ENCODE measurements at regions not wholly inside any gene's neighbourhood (a gene's known extent, or its start where the extent isn't known, plus 50 kb on each side); places are given as distances from the start of the nearest gene placed in this dataset.

GRCh38 chr10:52472406-52473146, 158.5 kb downstream of the DKK1 start:
- Mint-ChIP-seq H3K36me3 (ENCODE audit: unreplicated experiment) (no peaks in the 10 kb centered on the region), H3K9me3 (ENCODE audit: unreplicated experiment) (no peaks in the 10 kb centered on the region), H3K27ac (ENCODE audit: unreplicated experiment) (no peak overlapping the region), H3K4me1 (ENCODE audit: low read depth, unreplicated experiment) (no peaks in the 10 kb centered on the region), H3K27me3 (ENCODE audit: unreplicated experiment) (peaks cover 5% of the 10 kb centered on the region), H3K4me3 (ENCODE audit: unreplicated experiment) (no peak overlapping the region)
- TF ChIP-seq CTCF (IDR thresholded peaks at IDR 0.05; ENCODE audit: partially characterized antibody, unreplicated experiment) = no peak
- no peak for DNase-seq

- no peaks in the 10 kb centered on the region for H3K4me1 Mint-ChIP-seq (ENCODE audit: low read depth, unreplicated experiment)
- DNase-seq = no peak
- H3K27me3 Mint-ChIP-seq (ENCODE audit: unreplicated experiment) = no peaks in the 10 kb centered on the region
- no peak for TF ChIP-seq CTCF (IDR thresholded peaks at IDR 0.05; ENCODE audit: partially characterized antibody, unreplicated experiment)
- no peaks in the 10 kb centered on the region for H3K36me3 Mint-ChIP-seq (ENCODE audit: unreplicated experiment)
- H3K9me3 Mint-ChIP-seq (ENCODE audit: unreplicated experiment) = no peaks in the 10 kb centered on the region
- H3K27ac Mint-ChIP-seq (ENCODE audit: unreplicated experiment) = no peak overlapping the region
- no peak overlapping the region for H3K4me3 Mint-ChIP-seq (ENCODE audit: unreplicated experiment)
Measured at GRCh38 chr10:52474265-52474664, 160.2 kb downstream of the DKK1 start.

- no peaks in the 10 kb centered on the region for H3K27me3 Mint-ChIP-seq (ENCODE audit: unreplicated experiment)
- no peak for DNase-seq
- no peak overlapping the region for H3K4me3 Mint-ChIP-seq (ENCODE audit: unreplicated experiment)
- no peaks in the 10 kb centered on the region for H3K9me3 Mint-ChIP-seq (ENCODE audit: unreplicated experiment)
- H3K36me3 Mint-ChIP-seq (ENCODE audit: unreplicated experiment) = no peaks in the 10 kb centered on the region
- no peaks in the 10 kb centered on the region for H3K4me1 Mint-ChIP-seq (ENCODE audit: low read depth, unreplicated experiment)
- H3K27ac Mint-ChIP-seq (ENCODE audit: unreplicated experiment) = no peak overlapping the region
- TF ChIP-seq CTCF (IDR thresholded peaks at IDR 0.05; ENCODE audit: partially characterized antibody, unreplicated experiment) = no peak
Measured at GRCh38 chr10:52477305-52477704, 163.2 kb downstream of the DKK1 start.

- Mint-ChIP-seq H3K27ac (ENCODE audit: unreplicated experiment) (no peak overlapping the region), H3K4me1 (ENCODE audit: low read depth, unreplicated experiment) (no peaks in the 10 kb centered on the region), H3K27me3 (ENCODE audit: unreplicated experiment) (no peaks in the 10 kb centered on the region), H3K4me3 (ENCODE audit: unreplicated experiment) (no peak overlapping the region), H3K36me3 (ENCODE audit: unreplicated experiment) (no peaks in the 10 kb centered on the region), H3K9me3 (ENCODE audit: unreplicated experiment) (no peaks in the 10 kb centered on the region)
- no peak for TF ChIP-seq CTCF (IDR thresholded peaks at IDR 0.05; ENCODE audit: partially characterized antibody, unreplicated experiment)
- DNase-seq = no peak
Measured at GRCh38 chr10:52479567-52479966, 165.5 kb downstream of the DKK1 start.

GRCh38 chr10:52481986-52482555, 168.0 kb downstream of the DKK1 start:
- no peak for TF ChIP-seq CTCF (IDR thresholded peaks at IDR 0.05; ENCODE audit: partially characterized antibody, unreplicated experiment)
- Mint-ChIP-seq H3K27ac (ENCODE audit: unreplicated experiment) (no peak overlapping the region), H3K4me3 (ENCODE audit: unreplicated experiment) (no peak overlapping the region), H3K9me3 (ENCODE audit: unreplicated experiment) (no peaks in the 10 kb centered on the region), H3K27me3 (ENCODE audit: unreplicated experiment) (no peaks in the 10 kb centered on the region), H3K4me1 (ENCODE audit: low read depth, unreplicated experiment) (no peaks in the 10 kb centered on the region), H3K36me3 (ENCODE audit: unreplicated experiment) (no peaks in the 10 kb centered on the region)
- DNase-seq = no peak
